ENCODE measurements at regions not wholly inside any gene's neighbourhood (a gene's known extent, or its start where the extent isn't known, plus 50 kb on each side); places are given as distances from the start of the nearest gene placed in this dataset.

- H3K36me3 ChIP-seq, result no peaks in the 10 kb centered on the region
- intact Hi-C loops (cut with DNase I), result no loop called here
- H3K27me3 ChIP-seq (replicated peaks; ENCODE audit: insufficient read depth), result no peaks in the 10 kb centered on the region
- no peaks in the 10 kb centered on the region for H3K4me1 ChIP-seq (replicated peaks)
- peak overlapping the region; percentile 29 to 35 for H3K27ac ChIP-seq
- DNase-seq (ENCODE audit: low spot score), result no peak
- H3K9me3 ChIP-seq, result no peaks in the 10 kb centered on the region
- TF ChIP-seq POLR2A (IDR thresholded peaks at IDR 0.05), result no peak
- no peak overlapping the region for H3K4me3 ChIP-seq
- WGBS, result 31% methylated on average over 4 of the region's 4 CpGs
Measured at GRCh38 chr1:218499011-218499691, 154.0 kb downstream of the TGFB2 start.

- DNase-seq (ENCODE audit: low spot score), result no peak
- intact Hi-C loops (cut with DNase I), result no loop called here
- Histone ChIP-seq H3K27ac (no peak overlapping the region), H3K36me3 (no peaks in the 10 kb centered on the region), H3K9me3 (no peaks in the 10 kb centered on the region), H3K4me1 (replicated peaks) (no peaks in the 10 kb centered on the region), H3K27me3 (replicated peaks; ENCODE audit: insufficient read depth) (no peaks in the 10 kb centered on the region), H3K4me3 (no peak overlapping the region)
- WGBS, result 93% methylated on average over 7 of the region's 7 CpGs
- TF ChIP-seq POLR2AphosphoS5 (IDR thresholded peaks at IDR 0.05) (no peak), POLR2A (IDR thresholded peaks at IDR 0.05) (no peak), CTCF (IDR thresholded peaks at IDR 0.05) (no peak)
Measured at GRCh38 chr1:218499911-218500310, 154.8 kb downstream of the TGFB2 start.

GRCh38 chr1:218501161-218501560 lies 156.0 kb downstream of the TGFB2 start:
- intact Hi-C loops (cut with DNase I), result no loop called here
- Histone ChIP-seq H3K9me3 (no peaks in the 10 kb centered on the region), H3K4me1 (replicated peaks) (no peaks in the 10 kb centered on the region), H3K4me3 (no peak overlapping the region), H3K27me3 (replicated peaks; ENCODE audit: insufficient read depth) (no peaks in the 10 kb centered on the region), H3K27ac (no peak overlapping the region), H3K36me3 (no peaks in the 10 kb centered on the region)
- TF ChIP-seq POLR2A (IDR thresholded peaks at IDR 0.05), result no peak
- no peak for TF ChIP-seq CTCF (IDR thresholded peaks at IDR 0.05)
- peak; percentile 9 for TF ChIP-seq POLR2AphosphoS5 (IDR thresholded peaks at IDR 0.05)
- no peak for DNase-seq (ENCODE audit: low spot score)
- 67% methylated on average over 5 of the region's 5 CpGs for whole genome bisulfite sequencing

- no peak overlapping the region for H3K27ac ChIP-seq
- 95% methylated on average over 2 of the region's 2 CpGs for WGBS
- intact Hi-C loops (cut with DNase I), result no loop called here
Measured at GRCh38 chr1:218502383-218502782, 157.2 kb downstream of the TGFB2 start.

GRCh38 chr1:218503102-218503501 lies 158.0 kb downstream of the TGFB2 start:
- no peak for TF ChIP-seq POLR2A (IDR thresholded peaks at IDR 0.05)
- no peak for TF ChIP-seq CTCF (IDR thresholded peaks at IDR 0.05)
- TF ChIP-seq POLR2AphosphoS5 (IDR thresholded peaks at IDR 0.05), result no peak
- no peak overlapping the region for H3K4me3 ChIP-seq
- no peaks in the 10 kb centered on the region for H3K4me1 ChIP-seq (replicated peaks)
- no peak overlapping the region for H3K27ac ChIP-seq
- H3K36me3 ChIP-seq, result no peaks in the 10 kb centered on the region
- intact Hi-C loops (cut with DNase I), result no loop called here
- no peaks in the 10 kb centered on the region for H3K27me3 ChIP-seq (replicated peaks; ENCODE audit: insufficient read depth)
- DNase-seq (ENCODE audit: low spot score), result no peak
- no peaks in the 10 kb centered on the region for H3K9me3 ChIP-seq

More at GRCh38 chr1:218502383-218502782, 157.2 kb downstream of the TGFB2 start:
- no peak for DNase-seq (ENCODE audit: low spot score)
- TF ChIP-seq POLR2A (IDR thresholded peaks at IDR 0.05) (no peak), POLR2AphosphoS5 (IDR thresholded peaks at IDR 0.05) (no peak), CTCF (IDR thresholded peaks at IDR 0.05) (no peak)
- Histone ChIP-seq H3K36me3 (no peaks in the 10 kb centered on the region), H3K9me3 (no peaks in the 10 kb centered on the region), H3K4me1 (replicated peaks) (no peaks in the 10 kb centered on the region), H3K27me3 (replicated peaks; ENCODE audit: insufficient read depth) (no peaks in the 10 kb centered on the region), H3K4me3 (no peak overlapping the region)
